ENCODE measurements at regions not wholly inside any gene's neighbourhood (a gene's known extent, or its start where the extent isn't known, plus 50 kb on each side); places are given as distances from the start of the nearest gene placed in this dataset.

GRCh38 chr14:58752771-58753201 lies 115.0 kb downstream of the DACT1 start:
- H3K9me3 Mint-ChIP-seq = no peaks in the 10 kb centered on the region

GRCh38 chr14:58755031-58755925 lies 117.5 kb downstream of the DACT1 start:
- no peaks in the 10 kb centered on the region for H3K27me3 Mint-ChIP-seq (ENCODE audit: low read depth)
- TF ChIP-seq CTCF (conservative IDR thresholded peaks at IDR 0.05) = no peak
- peaks cover 25% of the 10 kb centered on the region for H3K4me1 Mint-ChIP-seq
- H3K36me3 Mint-ChIP-seq (ENCODE audit: low read depth) = no peaks in the 10 kb centered on the region
- no peak overlapping the region for H3K4me3 Mint-ChIP-seq
- peak overlapping the region; percentile 54 for H3K27ac Mint-ChIP-seq (ENCODE audit: unreplicated experiment)
- DNase-seq (ENCODE audit: low read depth, low spot score) = no peak
- H3K9me3 Mint-ChIP-seq = no peaks in the 10 kb centered on the region

More at GRCh38 chr14:58752771-58753201, 115.0 kb downstream of the DACT1 start:
- Mint-ChIP-seq H3K27ac (ENCODE audit: unreplicated experiment) (no peak overlapping the region), H3K36me3 (ENCODE audit: low read depth) (no peaks in the 10 kb centered on the region), H3K27me3 (ENCODE audit: low read depth) (no peaks in the 10 kb centered on the region), H3K4me3 (no peak overlapping the region), H3K4me1 (peaks cover 15% of the 10 kb centered on the region)
- no peak for TF ChIP-seq CTCF (conservative IDR thresholded peaks at IDR 0.05)
- no peak for DNase-seq (ENCODE audit: low read depth, low spot score)

- H3K4me3 Mint-ChIP-seq = no peak overlapping the region
- no peak for DNase-seq (ENCODE audit: low read depth, low spot score)
- H3K27ac Mint-ChIP-seq (ENCODE audit: unreplicated experiment) = no peak overlapping the region
- no peaks in the 10 kb centered on the region for H3K9me3 Mint-ChIP-seq
- H3K36me3 Mint-ChIP-seq (ENCODE audit: low read depth) = no peaks in the 10 kb centered on the region
- no peaks in the 10 kb centered on the region for H3K27me3 Mint-ChIP-seq (ENCODE audit: low read depth)
- no peak for TF ChIP-seq CTCF (conservative IDR thresholded peaks at IDR 0.05)
- H3K4me1 Mint-ChIP-seq = peaks cover 26% of the 10 kb centered on the region
Measured at GRCh38 chr14:58760121-58760520, 122.4 kb downstream of the DACT1 start.

GRCh38 chr14:58762629-58763028 lies 124.9 kb downstream of the DACT1 start:
- no peak for TF ChIP-seq CTCF (conservative IDR thresholded peaks at IDR 0.05)
- Mint-ChIP-seq H3K27me3 (ENCODE audit: low read depth) (no peaks in the 10 kb centered on the region), H3K36me3 (ENCODE audit: low read depth) (no peaks in the 10 kb centered on the region), H3K4me1 (peaks cover 21% of the 10 kb centered on the region), H3K9me3 (no peaks in the 10 kb centered on the region), H3K4me3 (no peak overlapping the region), H3K27ac (ENCODE audit: unreplicated experiment) (no peak overlapping the region)
- no peak for DNase-seq (ENCODE audit: low read depth, low spot score)

GRCh38 chr14:58763210-58763609 lies 125.4 kb downstream of the DACT1 start:
- H3K4me3 Mint-ChIP-seq = no peak overlapping the region
- H3K4me1 Mint-ChIP-seq = peaks cover 21% of the 10 kb centered on the region
- DNase-seq (ENCODE audit: low read depth, low spot score) = no peak
- H3K27me3 Mint-ChIP-seq (ENCODE audit: low read depth) = no peaks in the 10 kb centered on the region
- no peaks in the 10 kb centered on the region for H3K36me3 Mint-ChIP-seq (ENCODE audit: low read depth)
- H3K27ac Mint-ChIP-seq (ENCODE audit: unreplicated experiment) = no peak overlapping the region
- H3K9me3 Mint-ChIP-seq = no peaks in the 10 kb centered on the region
- TF ChIP-seq CTCF (conservative IDR thresholded peaks at IDR 0.05) = no peak

Measured in neural crest cell (in vitro differentiated cells).